ENCODE measurements at regions not wholly inside any gene's neighbourhood (a gene's known extent, or its start where the extent isn't known, plus 50 kb on each side); places are given as distances from the start of the nearest gene placed in this dataset.

- Histone ChIP-seq H3K36me3 (replicated peaks; ENCODE audit: control insufficient read depth, insufficient read depth, low read length) (no peaks in the 10 kb centered on the region), H3K27me3 (ENCODE audit: control insufficient read depth, insufficient read depth, low read length) (no peaks in the 10 kb centered on the region), H3K4me3 (ENCODE audit: insufficient read depth, low read depth, low read length) (no peak overlapping the region)
- no peak for DNase-seq
Measured at GRCh38 chrX:96311366-96311765, 373.3 kb upstream of the DIAPH2 start.

- no peak overlapping the region for H3K4me3 ChIP-seq (ENCODE audit: insufficient read depth, low read depth, low read length)
- H3K36me3 ChIP-seq (replicated peaks; ENCODE audit: control insufficient read depth, insufficient read depth, low read length): no peaks in the 10 kb centered on the region
- no peaks in the 10 kb centered on the region for H3K27me3 ChIP-seq (ENCODE audit: control insufficient read depth, insufficient read depth, low read length)
- no peak for DNase-seq
Measured at GRCh38 chrX:96314985-96315384, 369.7 kb upstream of the DIAPH2 start.

- Histone ChIP-seq H3K36me3 (replicated peaks; ENCODE audit: control insufficient read depth, insufficient read depth, low read length) (no peaks in the 10 kb centered on the region), H3K27me3 (ENCODE audit: control insufficient read depth, insufficient read depth, low read length) (no peaks in the 10 kb centered on the region), H3K4me3 (ENCODE audit: insufficient read depth, low read depth, low read length) (no peak overlapping the region)
- no peak for DNase-seq
Measured at GRCh38 chrX:96361844-96362243, 322.8 kb upstream of the DIAPH2 start.

- peak; percentile 42 for DNase-seq
- no peaks in the 10 kb centered on the region for H3K27me3 ChIP-seq (ENCODE audit: control insufficient read depth, insufficient read depth, low read length)
- H3K36me3 ChIP-seq (replicated peaks; ENCODE audit: control insufficient read depth, insufficient read depth, low read length): no peaks in the 10 kb centered on the region
- no peak overlapping the region for H3K4me3 ChIP-seq (ENCODE audit: insufficient read depth, low read depth, low read length)
Measured at GRCh38 chrX:96372313-96373046, 312.2 kb upstream of the DIAPH2 start.

GRCh38 chrX:96373047-96373355 is 311.6 kb upstream of the DIAPH2 start:
- Histone ChIP-seq H3K36me3 (replicated peaks; ENCODE audit: control insufficient read depth, insufficient read depth, low read length) (no peaks in the 10 kb centered on the region), H3K4me3 (ENCODE audit: insufficient read depth, low read depth, low read length) (no peak overlapping the region), H3K27me3 (ENCODE audit: control insufficient read depth, insufficient read depth, low read length) (no peaks in the 10 kb centered on the region)
- DNase-seq: peak; percentile 2

- DNase-seq: no peak
- Histone ChIP-seq H3K27me3 (ENCODE audit: control insufficient read depth, insufficient read depth, low read length) (no peaks in the 10 kb centered on the region), H3K36me3 (replicated peaks; ENCODE audit: control insufficient read depth, insufficient read depth, low read length) (no peaks in the 10 kb centered on the region), H3K4me3 (ENCODE audit: insufficient read depth, low read depth, low read length) (no peak overlapping the region)
Measured at GRCh38 chrX:96376266-96376665, 308.4 kb upstream of the DIAPH2 start.

- no peaks in the 10 kb centered on the region for H3K27me3 ChIP-seq (ENCODE audit: control insufficient read depth, insufficient read depth, low read length)
- no peaks in the 10 kb centered on the region for H3K36me3 ChIP-seq (replicated peaks; ENCODE audit: control insufficient read depth, insufficient read depth, low read length)
- H3K4me3 ChIP-seq (ENCODE audit: insufficient read depth, low read depth, low read length): no peak overlapping the region
- no peak for DNase-seq
Measured at GRCh38 chrX:96379951-96380350, 304.7 kb upstream of the DIAPH2 start.

- H3K4me3 ChIP-seq (ENCODE audit: insufficient read depth, low read depth, low read length): no peak overlapping the region
- no peak for DNase-seq
- no peaks in the 10 kb centered on the region for H3K27me3 ChIP-seq (ENCODE audit: control insufficient read depth, insufficient read depth, low read length)
- H3K36me3 ChIP-seq (replicated peaks; ENCODE audit: control insufficient read depth, insufficient read depth, low read length): no peaks in the 10 kb centered on the region
Measured at GRCh38 chrX:96382018-96382417, 302.6 kb upstream of the DIAPH2 start.

- no peak for DNase-seq
- H3K4me3 ChIP-seq (ENCODE audit: insufficient read depth, low read depth, low read length): no peak overlapping the region
- H3K36me3 ChIP-seq (replicated peaks; ENCODE audit: control insufficient read depth, insufficient read depth, low read length): no peaks in the 10 kb centered on the region
- H3K27me3 ChIP-seq (ENCODE audit: control insufficient read depth, insufficient read depth, low read length): no peaks in the 10 kb centered on the region
Measured at GRCh38 chrX:96383428-96383827, 301.2 kb upstream of the DIAPH2 start.

GRCh38 chrX:96386325-96386724 is 298.3 kb upstream of the DIAPH2 start:
- no peak overlapping the region for H3K4me3 ChIP-seq (ENCODE audit: insufficient read depth, low read depth, low read length)
- H3K27me3 ChIP-seq (ENCODE audit: control insufficient read depth, insufficient read depth, low read length): no peaks in the 10 kb centered on the region
- DNase-seq: no peak
- no peaks in the 10 kb centered on the region for H3K36me3 ChIP-seq (replicated peaks; ENCODE audit: control insufficient read depth, insufficient read depth, low read length)

- Histone ChIP-seq H3K27me3 (ENCODE audit: control insufficient read depth, insufficient read depth, low read length) (no peaks in the 10 kb centered on the region), H3K36me3 (replicated peaks; ENCODE audit: control insufficient read depth, insufficient read depth, low read length) (no peaks in the 10 kb centered on the region), H3K4me3 (ENCODE audit: insufficient read depth, low read depth, low read length) (no peak overlapping the region)
- no peak for DNase-seq
Measured at GRCh38 chrX:96386981-96387380, 297.7 kb upstream of the DIAPH2 start.

- Histone ChIP-seq H3K36me3 (replicated peaks; ENCODE audit: control insufficient read depth, insufficient read depth, low read length) (no peaks in the 10 kb centered on the region), H3K4me3 (ENCODE audit: insufficient read depth, low read depth, low read length) (no peak overlapping the region), H3K27me3 (ENCODE audit: control insufficient read depth, insufficient read depth, low read length) (no peaks in the 10 kb centered on the region)
- no peak for DNase-seq
Measured at GRCh38 chrX:96387801-96388200, 296.8 kb upstream of the DIAPH2 start.

- no peak for DNase-seq
- H3K4me3 ChIP-seq (ENCODE audit: insufficient read depth, low read depth, low read length): no peak overlapping the region
- no peaks in the 10 kb centered on the region for H3K36me3 ChIP-seq (replicated peaks; ENCODE audit: control insufficient read depth, insufficient read depth, low read length)
- no peaks in the 10 kb centered on the region for H3K27me3 ChIP-seq (ENCODE audit: control insufficient read depth, insufficient read depth, low read length)
Measured at GRCh38 chrX:96389281-96390047, 295.2 kb upstream of the DIAPH2 start.

- DNase-seq: no peak
- Histone ChIP-seq H3K27me3 (ENCODE audit: control insufficient read depth, insufficient read depth, low read length) (no peaks in the 10 kb centered on the region), H3K4me3 (ENCODE audit: insufficient read depth, low read depth, low read length) (no peak overlapping the region), H3K36me3 (replicated peaks; ENCODE audit: control insufficient read depth, insufficient read depth, low read length) (no peaks in the 10 kb centered on the region)
Measured at GRCh38 chrX:96394598-96394997, 290.0 kb upstream of the DIAPH2 start.

GRCh38 chrX:96403446-96403845 is 281.2 kb upstream of the DIAPH2 start:
- H3K4me3 ChIP-seq (ENCODE audit: insufficient read depth, low read depth, low read length): no peak overlapping the region
- H3K27me3 ChIP-seq (ENCODE audit: control insufficient read depth, insufficient read depth, low read length): no peaks in the 10 kb centered on the region
- no peak for DNase-seq
- H3K36me3 ChIP-seq (replicated peaks; ENCODE audit: control insufficient read depth, insufficient read depth, low read length): no peaks in the 10 kb centered on the region

All from H7 (cell line).